CD4-positive, alpha-beta T cell treated with Interferon alpha-2 for 1 hour (primary cell): ENCODE measurements at regions not wholly inside any gene's neighbourhood (a gene's known extent, or its start where the extent isn't known, plus 50 kb on each side); places are given as distances from the start of the nearest gene placed in this dataset.

Experiments used
- DNase-seq, 2 donors: peaks; one replicate each; pipeline ENCODE4 v3.0.0-alpha.2; 2020 to 2022

- DNase-seq = peak in 1 of 2 donors; percentile 17
These were observed 164.9 kb upstream of the SASH1 start for GRCh38 chr6:148177589-148178233.

GRCh38 chr6:148179786-148180185 lies 162.9 kb upstream of the SASH1 start:
- DNase-seq = no peak

GRCh38 chr6:148182378-148182777 lies 160.3 kb upstream of the SASH1 start:
- DNase-seq = no peak

GRCh38 chr6:148183776-148184175 lies 158.9 kb upstream of the SASH1 start:
- DNase-seq = no peak

- no peak for DNase-seq
These were observed 155.7 kb upstream of the SASH1 start for GRCh38 chr6:148186916-148187315.

- no peak for DNase-seq
These were observed 150.3 kb upstream of the SASH1 start for GRCh38 chr6:148192310-148192709.

- no peak for DNase-seq
These were observed 149.5 kb upstream of the SASH1 start for GRCh38 chr6:148193063-148193680.

GRCh38 chr6:148195511-148195910 lies 147.1 kb upstream of the SASH1 start:
- no peak for DNase-seq

GRCh38 chr6:148199584-148199983 lies 143.1 kb upstream of the SASH1 start:
- DNase-seq = no peak

- no peak for DNase-seq
These were observed 142.3 kb upstream of the SASH1 start for GRCh38 chr6:148200293-148200692.

GRCh38 chr6:148200781-148201180 lies 141.9 kb upstream of the SASH1 start:
- no peak for DNase-seq

GRCh38 chr6:148203281-148203925 lies 139.2 kb upstream of the SASH1 start:
- no peak for DNase-seq

- peak; percentile 19 to 66 for DNase-seq
These were observed 138.7 kb upstream of the SASH1 start for GRCh38 chr6:148203970-148204369.

GRCh38 chr6:148208298-148208697 lies 134.3 kb upstream of the SASH1 start:
- no peak for DNase-seq

- DNase-seq = no peak
These were observed 130.8 kb upstream of the SASH1 start for GRCh38 chr6:148211777-148212324.

- DNase-seq = no peak
These were observed 130.3 kb upstream of the SASH1 start for GRCh38 chr6:148212366-148212765.

GRCh38 chr6:148213366-148213765 lies 129.3 kb upstream of the SASH1 start:
- DNase-seq = no peak

GRCh38 chr6:148214667-148215066 lies 128.0 kb upstream of the SASH1 start:
- DNase-seq = no peak

- no peak for DNase-seq
These were observed 125.6 kb upstream of the SASH1 start for GRCh38 chr6:148217051-148217450.

- no peak for DNase-seq
These were observed 124.7 kb upstream of the SASH1 start for GRCh38 chr6:148217921-148218320.

GRCh38 chr6:148218542-148219258 lies 123.9 kb upstream of the SASH1 start:
- DNase-seq = no peak

- DNase-seq = no peak
These were observed 121.2 kb upstream of the SASH1 start for GRCh38 chr6:148221196-148221979.

GRCh38 chr6:148222376-148222775 lies 120.3 kb upstream of the SASH1 start:
- no peak for DNase-seq
